Mammary epithelial cell (primary cell): ENCODE measurements at regions not wholly inside any gene's neighbourhood (a gene's known extent, or its start where the extent isn't known, plus 50 kb on each side); places are given as distances from the start of the nearest gene placed in this dataset.

Source experiments
- EZH2 ChIP-seq: IDR thresholded peaks from 2 replicates; pipeline ENCODE4 v1.6.1; 2012; ENCODE audit warnings: low read length, inconsistent platforms, borderline replicate concordance
- TF ChIP-seq, protein P1 (sequence below), 2 donors: IDR thresholded peaks in 1 of 2; conservative IDR thresholded peaks in 1 of 2; 2 replicates each; pipeline ENCODE4 v1.5.1; 2011 to 2012; ENCODE audit warnings: inconsistent platforms in 2 of 2, low read length in 2 of 2, mild to moderate bottlenecking in 2 of 2, control low read depth in 1 of 2, low read depth in 1 of 2; ENCODE audit not compliant: insufficient read depth in 1 of 2; ENCODE audit errors: extremely low read depth in 1 of 2

DNA sequence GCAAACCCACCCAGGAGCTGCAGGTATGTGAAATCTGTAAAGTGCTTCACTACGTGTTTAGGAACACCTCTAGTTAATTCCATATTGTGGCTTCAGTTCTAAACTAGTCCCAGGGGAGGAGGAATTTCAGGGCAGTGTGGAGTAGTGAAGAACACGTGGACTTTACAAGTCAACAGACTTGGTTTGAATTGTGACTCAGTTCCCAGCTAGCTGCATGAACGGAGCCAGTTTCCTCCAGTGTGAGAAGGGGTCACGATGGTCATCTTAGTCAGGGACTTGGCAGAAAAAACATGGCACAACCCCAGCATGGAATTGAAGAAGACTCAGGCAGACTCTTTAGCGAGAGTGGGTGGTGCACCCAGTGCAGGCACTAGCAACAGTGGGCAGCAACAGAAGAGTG, 175.7 kb upstream of the UBL3 start:
- TF ChIP-seq, protein P1, sequence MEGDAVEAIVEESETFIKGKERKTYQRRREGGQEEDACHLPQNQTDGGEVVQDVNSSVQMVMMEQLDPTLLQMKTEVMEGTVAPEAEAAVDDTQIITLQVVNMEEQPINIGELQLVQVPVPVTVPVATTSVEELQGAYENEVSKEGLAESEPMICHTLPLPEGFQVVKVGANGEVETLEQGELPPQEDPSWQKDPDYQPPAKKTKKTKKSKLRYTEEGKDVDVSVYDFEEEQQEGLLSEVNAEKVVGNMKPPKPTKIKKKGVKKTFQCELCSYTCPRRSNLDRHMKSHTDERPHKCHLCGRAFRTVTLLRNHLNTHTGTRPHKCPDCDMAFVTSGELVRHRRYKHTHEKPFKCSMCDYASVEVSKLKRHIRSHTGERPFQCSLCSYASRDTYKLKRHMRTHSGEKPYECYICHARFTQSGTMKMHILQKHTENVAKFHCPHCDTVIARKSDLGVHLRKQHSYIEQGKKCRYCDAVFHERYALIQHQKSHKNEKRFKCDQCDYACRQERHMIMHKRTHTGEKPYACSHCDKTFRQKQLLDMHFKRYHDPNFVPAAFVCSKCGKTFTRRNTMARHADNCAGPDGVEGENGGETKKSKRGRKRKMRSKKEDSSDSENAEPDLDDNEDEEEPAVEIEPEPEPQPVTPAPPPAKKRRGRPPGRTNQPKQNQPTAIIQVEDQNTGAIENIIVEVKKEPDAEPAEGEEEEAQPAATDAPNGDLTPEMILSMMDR (conservative IDR thresholded peaks at IDR 0.05 in 1 of 2, IDR thresholded peaks at IDR 0.05 in 1 of 2; ENCODE audit: extremely low read depth in 1 of 2, insufficient read depth in 1 of 2, low read depth in 1 of 2, low read length in 2 of 2), result no peak
- TF ChIP-seq EZH2, result no peak
